ENCODE measurements at regions not wholly inside any gene's neighbourhood (a gene's known extent, or its start where the extent isn't known, plus 50 kb on each side); places are given as distances from the start of the nearest gene placed in this dataset.

DNA sequence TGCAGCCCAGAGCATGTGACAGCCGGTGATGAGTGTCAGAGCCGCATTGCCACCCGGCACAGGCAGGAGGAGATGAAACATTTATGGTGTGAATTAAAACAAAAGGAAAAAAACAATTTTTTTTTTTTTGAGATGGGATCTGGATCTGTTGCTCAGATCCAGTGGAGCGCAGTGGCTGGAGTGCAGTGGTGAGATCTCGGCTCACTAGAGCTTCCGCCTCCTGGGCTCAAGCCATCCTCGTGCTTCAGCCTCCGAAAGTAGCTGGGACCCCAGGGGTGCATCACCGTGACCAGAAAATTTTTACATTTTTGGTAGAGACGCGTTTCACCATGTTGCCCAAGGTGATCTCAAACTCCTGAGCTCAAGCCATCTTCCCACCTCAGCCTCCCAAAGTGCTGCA is 182.1 kb upstream of the SALL3 start:
- Histone ChIP-seq H3K27me3 (ENCODE audit: control insufficient read depth, extremely low read depth, insufficient read depth, low read length) (no peaks in the 10 kb centered on the region), H2AFZ (ENCODE audit: control insufficient read depth, low read length) (no peak overlapping the region), H3K27ac (ENCODE audit: control insufficient read depth, insufficient read depth, low read length) (no peak overlapping the region), H3K4me1 (ENCODE audit: control insufficient read depth, extremely low read depth, insufficient read depth, low read length) (no peaks in the 10 kb centered on the region), H3K9me3 (ENCODE audit: control insufficient read depth, low read depth, low read length) (peaks cover 24% of the 10 kb centered on the region), H3K4me2 (ENCODE audit: control insufficient read depth, extremely low read depth, insufficient read depth, low read depth, low read length) (no peak overlapping the region), H3K79me2 (ENCODE audit: control insufficient read depth, insufficient read depth, low read length) (no peaks in the 10 kb centered on the region), H3K36me3 (ENCODE audit: control insufficient read depth in 2 of 2, extremely low read depth in 1 of 2, insufficient read depth in 2 of 2, low read length in 2 of 2) (no peaks in the 10 kb centered on the region), H4K20me1 (ENCODE audit: control insufficient read depth, extremely low read depth, insufficient read depth, low read length) (no peaks in the 10 kb centered on the region), H3K9me1 (ENCODE audit: control insufficient read depth, extremely low read depth, insufficient read depth, low read length) (no peaks in the 10 kb centered on the region), H3K9ac (ENCODE audit: control insufficient read depth, extremely low read depth, insufficient read depth, low read length) (no peak overlapping the region), H3K4me3 (ENCODE audit: control insufficient read depth in 2 of 3, extremely low read depth in 1 of 3, insufficient read depth in 2 of 3, low read depth in 1 of 3, low read length in 3 of 3) (no peak overlapping the region)
- TF ChIP-seq, protein P1, sequence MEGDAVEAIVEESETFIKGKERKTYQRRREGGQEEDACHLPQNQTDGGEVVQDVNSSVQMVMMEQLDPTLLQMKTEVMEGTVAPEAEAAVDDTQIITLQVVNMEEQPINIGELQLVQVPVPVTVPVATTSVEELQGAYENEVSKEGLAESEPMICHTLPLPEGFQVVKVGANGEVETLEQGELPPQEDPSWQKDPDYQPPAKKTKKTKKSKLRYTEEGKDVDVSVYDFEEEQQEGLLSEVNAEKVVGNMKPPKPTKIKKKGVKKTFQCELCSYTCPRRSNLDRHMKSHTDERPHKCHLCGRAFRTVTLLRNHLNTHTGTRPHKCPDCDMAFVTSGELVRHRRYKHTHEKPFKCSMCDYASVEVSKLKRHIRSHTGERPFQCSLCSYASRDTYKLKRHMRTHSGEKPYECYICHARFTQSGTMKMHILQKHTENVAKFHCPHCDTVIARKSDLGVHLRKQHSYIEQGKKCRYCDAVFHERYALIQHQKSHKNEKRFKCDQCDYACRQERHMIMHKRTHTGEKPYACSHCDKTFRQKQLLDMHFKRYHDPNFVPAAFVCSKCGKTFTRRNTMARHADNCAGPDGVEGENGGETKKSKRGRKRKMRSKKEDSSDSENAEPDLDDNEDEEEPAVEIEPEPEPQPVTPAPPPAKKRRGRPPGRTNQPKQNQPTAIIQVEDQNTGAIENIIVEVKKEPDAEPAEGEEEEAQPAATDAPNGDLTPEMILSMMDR (optimal IDR thresholded peaks at IDR 0.05 in 1 of 3, IDR thresholded peaks at IDR 0.05 in 1 of 3, conservative IDR thresholded peaks at IDR 0.05 in 1 of 3; ENCODE audit: extremely low read depth in 1 of 3, insufficient read depth in 2 of 3, low read length in 3 of 3): no peak
- TF ChIP-seq EZH2 (IDR thresholded peaks at IDR 0.05; ENCODE audit: low read length): no peak
- FAIRE-seq: no peak
- dilution Hi-C loops (cut with MboI; ENCODE audit: extremely low pct_ligation_motif_present, low sequenced_read_pairs): no loop called here
- no peak for DNase-seq (ENCODE audit: low read depth, low spot score)

DNA sequence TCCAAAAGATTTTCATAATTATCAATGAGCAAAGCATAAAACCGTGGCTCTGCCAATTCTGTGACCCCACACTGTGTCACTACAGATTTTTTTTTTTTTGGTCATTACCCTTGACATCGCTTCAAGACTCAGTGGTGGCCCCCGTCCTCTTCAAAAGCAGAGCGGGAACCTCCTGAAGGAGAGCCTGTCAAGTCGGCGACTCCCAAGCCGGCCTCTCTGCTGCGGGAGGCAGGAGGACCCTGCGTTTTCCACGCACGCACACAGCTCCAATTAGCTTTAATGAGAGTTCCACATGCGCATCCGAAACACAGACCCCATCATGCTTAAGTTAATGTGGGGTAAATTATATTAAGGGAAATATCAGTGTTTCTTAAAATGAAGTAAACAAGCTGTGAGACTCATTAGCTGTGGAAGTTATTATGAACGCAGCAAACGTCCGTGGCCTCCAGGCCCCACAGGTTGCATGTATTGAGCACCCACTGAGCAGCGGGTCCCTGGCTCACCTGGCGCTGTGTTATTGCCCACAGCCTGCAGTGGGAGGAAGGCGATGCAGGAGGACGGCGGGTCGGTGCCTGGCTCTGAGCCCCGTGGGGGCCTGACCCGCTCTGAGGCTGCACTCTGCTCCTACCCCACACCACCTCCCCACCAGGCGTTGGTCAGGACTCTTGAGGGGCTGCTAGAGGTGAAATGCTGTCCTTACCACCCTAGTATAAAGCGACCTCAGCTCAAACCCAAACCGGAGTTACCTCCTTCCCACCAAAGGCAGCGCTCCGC is 181.0 kb upstream of the SALL3 start:
- no peak for FAIRE-seq
- Histone ChIP-seq H3K79me2 (ENCODE audit: control insufficient read depth, insufficient read depth, low read length) (no peaks in the 10 kb centered on the region), H3K27ac (ENCODE audit: control insufficient read depth, insufficient read depth, low read length) (no peak overlapping the region), H3K4me2 (ENCODE audit: control insufficient read depth, extremely low read depth, insufficient read depth, low read depth, low read length) (no peak overlapping the region), H3K27me3 (ENCODE audit: control insufficient read depth, extremely low read depth, insufficient read depth, low read length) (no peaks in the 10 kb centered on the region), H3K9me1 (ENCODE audit: control insufficient read depth, extremely low read depth, insufficient read depth, low read length) (no peaks in the 10 kb centered on the region), H3K9ac (ENCODE audit: control insufficient read depth, extremely low read depth, insufficient read depth, low read length) (no peak overlapping the region), H4K20me1 (ENCODE audit: control insufficient read depth, extremely low read depth, insufficient read depth, low read length) (no peaks in the 10 kb centered on the region), H3K9me3 (ENCODE audit: control insufficient read depth, low read depth, low read length) (peaks cover 19% of the 10 kb centered on the region), H3K4me1 (ENCODE audit: control insufficient read depth, extremely low read depth, insufficient read depth, low read length) (no peaks in the 10 kb centered on the region), H3K36me3 (ENCODE audit: control insufficient read depth in 2 of 2, extremely low read depth in 1 of 2, insufficient read depth in 2 of 2, low read length in 2 of 2) (no peaks in the 10 kb centered on the region), H3K4me3 (ENCODE audit: control insufficient read depth in 2 of 3, extremely low read depth in 1 of 3, insufficient read depth in 2 of 3, low read depth in 1 of 3, low read length in 3 of 3) (no peak overlapping the region), H2AFZ (ENCODE audit: control insufficient read depth, low read length) (no peak overlapping the region)
- dilution Hi-C loops (cut with MboI; ENCODE audit: extremely low pct_ligation_motif_present, low sequenced_read_pairs): no loop called here
- no peak for DNase-seq (ENCODE audit: low read depth, low spot score)
- TF ChIP-seq, protein P1 (optimal IDR thresholded peaks at IDR 0.05 in 1 of 3, IDR thresholded peaks at IDR 0.05 in 1 of 3, conservative IDR thresholded peaks at IDR 0.05 in 1 of 3; ENCODE audit: extremely low read depth in 1 of 3, insufficient read depth in 2 of 3, low read length in 3 of 3): no peak
- no peak for TF ChIP-seq EZH2 (IDR thresholded peaks at IDR 0.05; ENCODE audit: low read length)

Data from keratinocyte (primary cell).